GM12878 (cell line): ENCODE measurements at regions not wholly inside any gene's neighbourhood (a gene's known extent, or its start where the extent isn't known, plus 50 kb on each side); places are given as distances from the start of the nearest gene placed in this dataset.

Source experiments
- ATAC-seq: fragments of 200-7000 bp; cut with Tn5 transposase; 3 replicates; pipeline ENCODE4 v1.9.1; 2020; ENCODE audit warnings: mild to moderate bottlenecking, moderate library complexity
- BruUV-seq: library from RNA; stranded (reverse); fragments of 400-500 nt; replicated peaks from 2 replicates; lab custom pipeline; 2021; lab: Mats Ljungman, UMichigan
- CTCF ChIA-PET: fragments of 300-600 bp; sonication (Branson Sonifier 250); formaldehyde crosslinking; extraction: SDS; loops from one replicate; lab custom pipeline; 2021; ENCODE audit warnings: inconsistent platforms; lab: Yijun Ruan, JAX
- POLR2A ChIA-PET: fragments of 350-600 bp; formaldehyde crosslinking; extraction: SDS; loops from one replicate; lab custom pipeline; 2021; ENCODE audit warnings: inconsistent platforms; lab: Charles Lee
- RAD21 ChIA-PET: fragments of 300-600 bp; sonication (Branson Sonifier 250); formaldehyde crosslinking; loops from one replicate; lab custom pipeline; 2023; ENCODE audit warnings: antibody characterized with exemption; ENCODE audit not compliant: unreplicated experiment; lab: Charles Lee
- SMC1A ChIA-PET: fragments of 300-600 bp; sonication (Branson Sonifier 250); formaldehyde crosslinking; loops from one replicate; lab custom pipeline; 2023; ENCODE audit not compliant: unreplicated experiment, uncharacterized antibody; lab: Charles Lee
- DNase-seq: peaks from one replicate; pipeline ENCODE4 v3.0.0-alpha.2; 2011; ENCODE audit warnings: low read depth, low spot score
- FAIRE-seq: peaks from 3 replicates; lab custom pipeline; 2011; peaks lifted over from hg19 to GRCh38; lab: Jason Lieb, UNC
- H2AFZ ChIP-seq: 2 replicates; pipeline ENCODE4 v1.6.0; 2011; ENCODE audit warnings: low read depth, low read length, control low read depth; ENCODE audit not compliant: control insufficient read depth
- H3K27ac ChIP-seq: 2 replicates; pipeline ENCODE4 v1.5.1; 2011; ENCODE audit warnings: control low read depth; ENCODE audit not compliant: control insufficient read depth, insufficient read depth
- H3K27me3 ChIP-seq, 2 experiments: replicated peaks in 1 of 2; 2 replicates each; pipeline versions ENCODE4 v1.6.0 to v1.6.1; 2011; ENCODE audit warnings: low read length in 1 of 2; ENCODE audit not compliant: control insufficient read depth in 2 of 2, insufficient read depth in 2 of 2
- H3K36me3 ChIP-seq, 2 experiments: 2 replicates each; pipeline ENCODE4 v1.5.1; 2011; ENCODE audit warnings: low read length in 1 of 2; ENCODE audit not compliant: control insufficient read depth in 2 of 2, insufficient read depth in 2 of 2
- H3K4me1 ChIP-seq: 2 replicates; pipeline ENCODE4 v1.6.1; 2011; ENCODE audit warnings: mild to moderate bottlenecking, low read length, moderate library complexity, mixed read lengths; ENCODE audit not compliant: control insufficient read depth, insufficient read depth
- H3K4me2 ChIP-seq: 2 replicates; pipeline ENCODE4 v1.6.0; 2011; ENCODE audit warnings: control low read depth; ENCODE audit not compliant: control insufficient read depth, insufficient read depth
- H3K4me3 ChIP-seq: fragments of 200-600 bp; sonication (generic); 2 replicates; pipeline ENCODE4 v1.5.1; 2016
- H3K79me2 ChIP-seq: 2 replicates; pipeline ENCODE4 v1.6.0; 2011; ENCODE audit warnings: low read length; ENCODE audit not compliant: control insufficient read depth, insufficient read depth
- H3K9ac ChIP-seq: 2 replicates; pipeline ENCODE4 v1.8.0; 2011; ENCODE audit warnings: low read length, control low read depth, mixed read lengths; ENCODE audit not compliant: control insufficient read depth, insufficient read depth
- H3K9me3 ChIP-seq: replicated peaks from 3 replicates; pipeline ENCODE4 v1.5.1; 2011; ENCODE audit warnings: mild to moderate bottlenecking, low read length; ENCODE audit not compliant: control insufficient read depth, insufficient read depth
- H4K20me1 ChIP-seq: 2 replicates; pipeline ENCODE4 v1.6.0; 2011; ENCODE audit not compliant: control insufficient read depth, insufficient read depth
- ASH2L ChIP-seq: fragments of 300-600, 200-600 bp; sonication (generic); IDR thresholded peaks from 2 replicates; pipeline ENCODE4 v1.6.1; 2017; ENCODE audit warnings: low read depth, mild to moderate bottlenecking, borderline replicate concordance
- BHLHE40 ChIP-seq, 2 experiments: fragments of 450-650 bp in 1 of 2; IDR thresholded peaks; 2 replicates each; pipeline ENCODE4 v1.6.1; 2011 to 2017; ENCODE audit warnings: low read depth in 2 of 2, borderline replicate concordance in 1 of 2, improper control_type of control experiment in 1 of 2, low read length in 1 of 2, mild to moderate bottlenecking in 1 of 2
- IKZF1 ChIP-seq: fragments of 450-650 bp; conservative IDR thresholded peaks from 2 replicates; pipeline ENCODE4 v1.6.1; 2017; ENCODE audit warnings: antibody characterized with exemption, mild to moderate bottlenecking
- IRF4 ChIP-seq: IDR thresholded peaks from 2 replicates; pipeline ENCODE4 v1.6.1; 2011; ENCODE audit warnings: low read depth, low read length
- MEF2A ChIP-seq: IDR thresholded peaks from 2 replicates; pipeline ENCODE4 v1.6.1; 2011; ENCODE audit warnings: low read depth, mild to moderate bottlenecking, low read length, moderate library complexity; ENCODE audit not compliant: insufficient read depth
- NR2F1 ChIP-seq: fragments of 450-650 bp; conservative IDR thresholded peaks from 2 replicates; pipeline ENCODE4 v1.6.1; 2017; ENCODE audit warnings: mild to moderate bottlenecking
- RAD51 ChIP-seq: fragments of 450-650 bp; IDR thresholded peaks from 2 replicates; pipeline ENCODE4 v1.6.1; 2016; ENCODE audit warnings: moderate library complexity, mild to moderate bottlenecking, inconsistent platforms
- RB1 ChIP-seq: fragments of 450-650 bp; formaldehyde crosslinking; IDR thresholded peaks from 2 replicates; pipeline ENCODE4 v1.6.1; 2017; ENCODE audit warnings: mild to moderate bottlenecking, borderline replicate concordance
- SUZ12 ChIP-seq: fragments of 200-600 bp; sonication (generic); IDR thresholded peaks from one replicate; pipeline ENCODE4 v1.6.1; 2018; ENCODE audit warnings: antibody characterized with exemption, mild to moderate bottlenecking; ENCODE audit not compliant: unreplicated experiment
- TCF12 ChIP-seq: IDR thresholded peaks from 2 replicates; pipeline ENCODE4 v1.6.1; 2011; ENCODE audit warnings: low read depth, mild to moderate bottlenecking, low read length
- WRNIP1 ChIP-seq: IDR thresholded peaks from 2 replicates; pipeline ENCODE4 v1.6.1; 2011; ENCODE audit warnings: low read depth, low read length, improper control_type of control experiment, borderline replicate concordance
- YY1 ChIP-seq: IDR thresholded peaks from 2 replicates; pipeline ENCODE4 v1.6.1; 2011; ENCODE audit warnings: low read depth, mild to moderate bottlenecking, low read length
- ZSCAN29 ChIP-seq: fragments of 450-650 bp; IDR thresholded peaks from 2 replicates; pipeline ENCODE4 v1.6.1; 2017; ENCODE audit warnings: mild to moderate bottlenecking, moderate library complexity
- WGBS: methylation state at CpG from one replicate; pipeline ENCODE4 v1.1.6; 2016; ENCODE audit warnings: low lambda C conversion rate; ENCODE audit not compliant: insufficient replicate concordance, insufficient coverage; ENCODE audit errors: missing lambda C conversion rate; 5-methylcytosine and 5-hydroxymethylcytosine counted together
- in situ Hi-C: fragments of 300-500 bp; cut with MboI; formaldehyde crosslinking; loops from 9 replicates; pipeline ENCODE4 v1.14.3; 2018; ENCODE audit warnings: mixed read lengths
- intact Hi-C: fragments of 100-400 bp; cut with micrococcal nuclease; formaldehyde crosslinking; loops from one replicate; pipeline ENCODE4 v1.14.2; 2022; ENCODE audit not compliant: unreplicated experiment
- TF ChIP-seq, protein P1 (sequence below): IDR thresholded peaks from 2 replicates; pipeline ENCODE4 v1.6.1; 2011; ENCODE audit warnings: borderline replicate concordance, low read depth, mild to moderate bottlenecking, moderate library complexity, mixed read lengths, low read length; ENCODE audit not compliant: insufficient read depth; ENCODE audit errors: extremely low read length
- TF ChIP-seq, protein P2 (sequence below): IDR thresholded peaks from 2 replicates; pipeline ENCODE4 v1.6.1; 2012; ENCODE audit warnings: low read depth, low read length, improper control_type of control experiment
- TF ChIP-seq, protein P3 (sequence below): fragments of 450-650 bp; conservative IDR thresholded peaks from 2 replicates; pipeline ENCODE4 v1.6.1; 2017; ENCODE audit warnings: mild to moderate bottlenecking, moderate library complexity
- TF ChIP-seq, protein P4 (sequence below), 3 experiments: IDR thresholded peaks in 2 of 3; conservative IDR thresholded peaks in 1 of 3; 2 replicates each; pipeline ENCODE4 v1.5.1; 2011; ENCODE audit warnings: low read depth in 3 of 3, low read length in 3 of 3, mild to moderate bottlenecking in 3 of 3, control low read depth in 2 of 3, moderate library complexity in 2 of 3, inconsistent platforms in 1 of 3, mixed read lengths in 1 of 3; ENCODE audit not compliant: control insufficient read depth in 2 of 3, insufficient read depth in 1 of 3; ENCODE audit errors: extremely low read depth in 1 of 3

DNA sequence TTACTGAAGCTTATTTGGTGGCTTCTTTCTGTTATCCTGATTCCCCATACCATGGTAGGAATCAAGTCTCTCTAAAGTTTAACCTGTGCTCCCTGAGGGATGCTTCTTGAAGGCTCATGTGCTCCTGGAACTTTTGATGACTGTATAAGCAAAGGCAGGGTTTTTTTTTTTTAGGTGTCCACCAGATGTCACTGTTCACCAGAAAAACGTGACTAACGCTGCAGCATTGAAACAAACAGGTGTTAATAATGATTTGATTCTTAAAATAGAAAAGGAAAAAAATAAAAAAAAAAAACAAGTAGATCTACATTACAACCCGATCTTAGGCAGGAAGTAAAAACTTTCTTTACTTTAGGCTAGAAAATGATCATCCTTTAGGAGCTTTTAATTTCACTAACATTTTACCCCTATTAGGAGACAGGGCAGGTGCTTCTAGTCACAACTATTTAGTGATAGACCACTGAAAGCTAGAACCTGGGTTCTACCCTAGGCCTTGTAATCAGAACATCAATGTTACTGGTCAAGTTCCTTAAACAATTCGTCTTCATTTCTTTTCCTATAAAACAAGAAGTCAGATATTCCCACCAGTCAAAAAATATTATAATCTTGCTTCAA lies 223.0 kb downstream of the PLA2G4A start (continued):
- TF ChIP-seq BHLHE40 (IDR thresholded peaks at IDR 0.05; ENCODE audit: borderline replicate concordance in 1 of 2, low read depth in 2 of 2, low read length in 1 of 2) (peak in 1 of 2 experiments; percentile 58; a peak in 1 of 4 replicates), MEF2A (peak; percentile 76; the same call in 1 of the 2 replicates)
- TF ChIP-seq, protein P1, sequence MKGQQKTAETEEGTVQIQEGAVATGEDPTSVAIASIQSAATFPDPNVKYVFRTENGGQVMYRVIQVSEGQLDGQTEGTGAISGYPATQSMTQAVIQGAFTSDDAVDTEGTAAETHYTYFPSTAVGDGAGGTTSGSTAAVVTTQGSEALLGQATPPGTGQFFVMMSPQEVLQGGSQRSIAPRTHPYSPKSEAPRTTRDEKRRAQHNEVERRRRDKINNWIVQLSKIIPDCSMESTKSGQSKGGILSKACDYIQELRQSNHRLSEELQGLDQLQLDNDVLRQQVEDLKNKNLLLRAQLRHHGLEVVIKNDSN: no peak

DNA sequence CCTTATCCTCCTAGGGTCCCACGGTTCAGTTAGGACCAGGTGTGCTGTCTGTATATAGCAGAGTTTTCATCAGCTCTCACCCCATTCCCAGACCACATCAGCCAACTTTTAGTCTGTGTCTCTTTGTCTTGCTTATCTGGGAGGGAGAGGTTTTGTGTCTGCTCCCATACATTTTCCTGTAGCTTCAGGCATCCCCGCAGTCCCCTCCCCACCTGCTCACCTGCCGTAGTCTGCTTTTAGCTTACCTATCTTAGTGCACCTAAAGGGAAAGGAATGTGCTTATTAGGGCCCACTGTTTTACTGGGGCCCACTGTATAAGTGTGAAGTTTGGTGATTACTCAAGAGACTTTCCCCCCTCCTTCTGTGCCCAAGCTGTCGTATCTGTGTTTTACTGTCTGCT lies 225.1 kb downstream of the PLA2G4A start:
- TF ChIP-seq YY1 (no peak), IKZF1 (no peak), SUZ12 (no peak), WRNIP1 (no peak), RB1 (no peak), TCF12 (no peak), ASH2L (no peak), NR2F1 (no peak), IRF4 (no peak), ZSCAN29 (no peak), RAD51 (no peak)
- TF ChIP-seq, protein P2, sequence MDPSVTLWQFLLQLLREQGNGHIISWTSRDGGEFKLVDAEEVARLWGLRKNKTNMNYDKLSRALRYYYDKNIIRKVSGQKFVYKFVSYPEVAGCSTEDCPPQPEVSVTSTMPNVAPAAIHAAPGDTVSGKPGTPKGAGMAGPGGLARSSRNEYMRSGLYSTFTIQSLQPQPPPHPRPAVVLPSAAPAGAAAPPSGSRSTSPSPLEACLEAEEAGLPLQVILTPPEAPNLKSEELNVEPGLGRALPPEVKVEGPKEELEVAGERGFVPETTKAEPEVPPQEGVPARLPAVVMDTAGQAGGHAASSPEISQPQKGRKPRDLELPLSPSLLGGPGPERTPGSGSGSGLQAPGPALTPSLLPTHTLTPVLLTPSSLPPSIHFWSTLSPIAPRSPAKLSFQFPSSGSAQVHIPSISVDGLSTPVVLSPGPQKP: no peak
- TF ChIP-seq, protein P3, sequence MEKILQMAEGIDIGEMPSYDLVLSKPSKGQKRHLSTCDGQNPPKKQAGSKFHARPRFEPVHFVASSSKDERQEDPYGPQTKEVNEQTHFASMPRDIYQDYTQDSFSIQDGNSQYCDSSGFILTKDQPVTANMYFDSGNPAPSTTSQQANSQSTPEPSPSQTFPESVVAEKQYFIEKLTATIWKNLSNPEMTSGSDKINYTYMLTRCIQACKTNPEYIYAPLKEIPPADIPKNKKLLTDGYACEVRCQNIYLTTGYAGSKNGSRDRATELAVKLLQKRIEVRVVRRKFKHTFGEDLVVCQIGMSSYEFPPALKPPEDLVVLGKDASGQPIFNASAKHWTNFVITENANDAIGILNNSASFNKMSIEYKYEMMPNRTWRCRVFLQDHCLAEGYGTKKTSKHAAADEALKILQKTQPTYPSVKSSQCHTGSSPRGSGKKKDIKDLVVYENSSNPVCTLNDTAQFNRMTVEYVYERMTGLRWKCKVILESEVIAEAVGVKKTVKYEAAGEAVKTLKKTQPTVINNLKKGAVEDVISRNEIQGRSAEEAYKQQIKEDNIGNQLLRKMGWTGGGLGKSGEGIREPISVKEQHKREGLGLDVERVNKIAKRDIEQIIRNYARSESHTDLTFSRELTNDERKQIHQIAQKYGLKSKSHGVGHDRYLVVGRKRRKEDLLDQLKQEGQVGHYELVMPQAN: no peak
- TF ChIP-seq, protein P4, sequence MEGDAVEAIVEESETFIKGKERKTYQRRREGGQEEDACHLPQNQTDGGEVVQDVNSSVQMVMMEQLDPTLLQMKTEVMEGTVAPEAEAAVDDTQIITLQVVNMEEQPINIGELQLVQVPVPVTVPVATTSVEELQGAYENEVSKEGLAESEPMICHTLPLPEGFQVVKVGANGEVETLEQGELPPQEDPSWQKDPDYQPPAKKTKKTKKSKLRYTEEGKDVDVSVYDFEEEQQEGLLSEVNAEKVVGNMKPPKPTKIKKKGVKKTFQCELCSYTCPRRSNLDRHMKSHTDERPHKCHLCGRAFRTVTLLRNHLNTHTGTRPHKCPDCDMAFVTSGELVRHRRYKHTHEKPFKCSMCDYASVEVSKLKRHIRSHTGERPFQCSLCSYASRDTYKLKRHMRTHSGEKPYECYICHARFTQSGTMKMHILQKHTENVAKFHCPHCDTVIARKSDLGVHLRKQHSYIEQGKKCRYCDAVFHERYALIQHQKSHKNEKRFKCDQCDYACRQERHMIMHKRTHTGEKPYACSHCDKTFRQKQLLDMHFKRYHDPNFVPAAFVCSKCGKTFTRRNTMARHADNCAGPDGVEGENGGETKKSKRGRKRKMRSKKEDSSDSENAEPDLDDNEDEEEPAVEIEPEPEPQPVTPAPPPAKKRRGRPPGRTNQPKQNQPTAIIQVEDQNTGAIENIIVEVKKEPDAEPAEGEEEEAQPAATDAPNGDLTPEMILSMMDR (IDR thresholded peaks at IDR 0.05 in 2 of 3, conservative IDR thresholded peaks at IDR 0.05 in 1 of 3; ENCODE audit: control insufficient read depth in 2 of 3, extremely low read depth in 1 of 3, insufficient read depth in 1 of 3, low read depth in 3 of 3, low read length in 3 of 3): no peak
- Histone ChIP-seq H3K4me3 (no peak overlapping the region), H3K9me3 (no peaks in the 10 kb centered on the region), H2AFZ (no peak overlapping the region), H3K9ac (no peak overlapping the region), H3K36me3 (no peaks in the 10 kb centered on the region), H3K27ac (no peak overlapping the region), H3K79me2 (no peaks in the 10 kb centered on the region), H3K4me2 (no peak overlapping the region), H4K20me1 (no peaks in the 10 kb centered on the region), H3K4me1 (no peaks in the 10 kb centered on the region), H3K27me3 (no peaks in the 10 kb centered on the region)
- ATAC-seq: no peak
- SMC1A ChIA-PET: interaction anchor here (0.9 to 1.3 kb wide), 2 partner anchors 10 to 11 kb away, joined by 3 to 4 read pairs; no protein-coding TSS in a partner anchor
- POLR2A ChIA-PET: no interaction called here
- CTCF ChIA-PET: interaction anchor here (0.7 to 3.1 kb wide), 4 partner anchors 9 to 1530 kb away, joined by 3 to 10 read pairs (median 4); no protein-coding TSS in a partner anchor
- in situ Hi-C loops (no loop called here), intact Hi-C loops (loop anchor here (5.0 kb wide), 1 partner anchor 878 kb away; no protein-coding TSS in a partner anchor)
- no TSS peak for BruUV-seq
- no peak for FAIRE-seq
- 28% methylated on average over 4 of the region's 4 CpGs for WGBS
- no peak for DNase-seq
- RAD21 ChIA-PET: interaction anchor here (0.7 kb wide), 2 partner anchors 151 to 606 kb away, joined by 3 read pairs; no protein-coding TSS in a partner anchor
